Glomerular visceral epithelial cell (primary cell): ENCODE measurements at regions not wholly inside any gene's neighbourhood (a gene's known extent, or its start where the extent isn't known, plus 50 kb on each side); places are given as distances from the start of the nearest gene placed in this dataset.
"Not testable (repeated sequence)": the region's sequence is repeated elsewhere in the genome, so short reads cannot be mapped to it uniquely, and the experiment has no call there.

Source experiments
- DNase-seq: peaks from one replicate; pipeline ENCODE4 v3.0.0-alpha.2; 2016; ENCODE audit errors: extremely low spot score

GRCh38 chr2:72031346-72032110, 116.1 kb downstream of the CYP26B1 start:
- no peak for DNase-seq

GRCh38 chr2:72028996-72029395, 118.7 kb downstream of the CYP26B1 start:
- no peak for DNase-seq

- DNase-seq = no peak
These were observed 119.2 kb downstream of the CYP26B1 start for GRCh38 chr2:72028351-72028995.

GRCh38 chr2:72027426-72028161, 120.1 kb downstream of the CYP26B1 start:
- no peak for DNase-seq

- DNase-seq = no peak
These were observed 120.7 kb downstream of the CYP26B1 start for GRCh38 chr2:72026819-72027425.

GRCh38 chr2:72024451-72025175, 123.0 kb downstream of the CYP26B1 start:
- DNase-seq = no peak

GRCh38 chr2:72023678-72024390, 123.8 kb downstream of the CYP26B1 start:
- DNase-seq = no peak

GRCh38 chr2:72021371-72021770, 126.3 kb downstream of the CYP26B1 start:
- not testable (repeated sequence) for DNase-seq

GRCh38 chr2:72015266-72015665, 132.4 kb downstream of the CYP26B1 start:
- DNase-seq = no peak

- DNase-seq = no peak
These were observed 132.8 kb downstream of the CYP26B1 start for GRCh38 chr2:72014831-72015230.

GRCh38 chr2:72013726-72014125, 133.9 kb downstream of the CYP26B1 start:
- no peak for DNase-seq

GRCh38 chr2:72012886-72013574, 134.6 kb downstream of the CYP26B1 start:
- no peak for DNase-seq

- DNase-seq = no peak
These were observed 135.9 kb downstream of the CYP26B1 start for GRCh38 chr2:72011791-72012190.

GRCh38 chr2:72011370-72011689, 136.3 kb downstream of the CYP26B1 start:
- no peak for DNase-seq

GRCh38 chr2:72010647-72011369, 136.9 kb downstream of the CYP26B1 start:
- no peak for DNase-seq

GRCh38 chr2:72008608-72009007, 139.1 kb downstream of the CYP26B1 start:
- DNase-seq = no peak

- no peak for DNase-seq
These were observed 140.3 kb downstream of the CYP26B1 start for GRCh38 chr2:72007402-72007801.

GRCh38 chr2:72006188-72006736, 141.4 kb downstream of the CYP26B1 start:
- DNase-seq = no peak

- no peak for DNase-seq
These were observed 142.7 kb downstream of the CYP26B1 start for GRCh38 chr2:72004976-72005375.
